NCI-H345 (cell line): ENCODE measurements at regions not wholly inside any gene's neighbourhood (a gene's known extent, or its start where the extent isn't known, plus 50 kb on each side); places are given as distances from the start of the nearest gene placed in this dataset.
A peak's percentile ranks its signal among the peaks of the same experiment; 100 is the strongest.

Experiments used
- DNase-seq: peaks from one replicate; lab custom pipeline; 2025; lab: John Stamatoyannopoulos, UW

- DNase-seq = no peak
These were observed 110.4 kb upstream of the PARD3B start for GRCh38 chr2:204434660-204435462.

- no peak for DNase-seq
These were observed 109.0 kb upstream of the PARD3B start for GRCh38 chr2:204436230-204436629.

- DNase-seq = no peak
These were observed 107.9 kb upstream of the PARD3B start for GRCh38 chr2:204437408-204437807.

GRCh38 chr2:204437815-204438756, 107.2 kb upstream of the PARD3B start:
- DNase-seq = no peak

DNA sequence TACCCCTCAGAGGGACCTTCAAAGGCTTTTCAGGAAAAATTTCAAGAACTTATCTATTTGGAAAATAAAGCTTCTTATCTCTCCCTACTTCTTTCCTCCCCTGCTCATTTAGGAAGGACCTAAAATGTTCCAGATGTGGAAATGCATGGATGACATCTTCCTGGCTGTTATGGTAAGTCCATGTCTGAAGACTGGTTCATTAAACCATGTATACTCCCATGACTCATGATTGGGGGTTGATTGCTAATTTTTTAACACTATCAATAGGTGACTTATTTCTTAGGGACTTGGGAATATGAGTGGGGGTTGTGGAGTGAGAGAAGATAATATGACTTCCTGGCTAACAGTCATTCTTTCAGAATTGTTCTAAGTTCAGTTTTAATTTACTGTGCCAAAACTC, 104.0 kb upstream of the PARD3B start:
- DNase-seq = no peak

- DNase-seq = no peak
These were observed 100.1 kb upstream of the PARD3B start for GRCh38 chr2:204445149-204445548.

- no peak for DNase-seq
These were observed 97.6 kb upstream of the PARD3B start for GRCh38 chr2:204447722-204448121.

- DNase-seq = no peak
These were observed 95.3 kb upstream of the PARD3B start for GRCh38 chr2:204449977-204450376.

- DNase-seq = no peak
These were observed 93.5 kb upstream of the PARD3B start for GRCh38 chr2:204451766-204452165.

DNA sequence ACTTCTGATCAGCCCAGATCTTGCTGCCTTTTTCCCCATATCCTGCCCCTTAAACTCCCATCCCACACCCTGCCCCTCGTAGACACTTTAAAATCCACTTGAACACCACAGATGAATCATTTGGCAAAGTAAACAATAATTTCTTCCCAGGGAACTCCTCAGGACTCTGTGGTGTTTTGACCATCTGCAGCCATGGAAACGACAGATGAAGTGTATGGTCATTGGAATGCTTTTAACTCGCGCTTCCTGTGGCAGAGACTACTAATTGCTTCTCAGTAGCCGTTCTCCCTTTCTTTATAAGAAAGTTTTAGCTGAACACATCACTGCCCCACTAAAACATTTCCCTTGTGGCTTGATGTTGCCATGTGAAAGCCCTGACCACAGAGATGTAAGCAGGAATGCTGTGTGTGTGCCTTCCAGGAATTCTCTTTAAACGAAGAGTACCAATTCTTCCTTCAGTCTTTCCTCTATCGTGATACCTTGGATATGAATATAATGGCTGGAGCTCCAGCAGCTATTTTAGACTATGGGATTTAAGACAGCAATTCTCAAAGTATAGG, 92.7 kb upstream of the PARD3B start:
- peak; percentile 23 for DNase-seq

DNA sequence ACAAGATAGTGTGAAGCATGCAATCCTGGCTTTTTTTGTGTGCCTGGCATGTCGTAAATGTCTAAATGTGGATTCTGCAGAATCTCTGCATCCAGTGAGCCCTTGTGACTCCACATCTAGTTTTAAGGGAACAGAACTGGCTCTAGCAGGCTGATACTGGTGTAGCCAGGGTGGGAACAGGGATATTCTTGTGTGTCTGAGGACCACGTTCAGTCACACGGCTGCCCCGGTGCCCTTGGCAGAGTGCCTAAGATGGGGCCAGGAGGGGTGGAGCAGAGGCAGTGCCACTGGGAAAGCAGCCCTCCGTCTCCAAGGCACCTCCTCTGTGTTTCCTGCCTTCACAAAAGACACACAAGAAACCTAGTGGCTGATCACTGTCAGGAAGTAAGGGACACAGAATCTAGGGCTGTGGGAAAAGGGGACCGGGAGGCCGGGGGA, 91.5 kb upstream of the PARD3B start:
- DNase-seq = peak; percentile 4

DNA sequence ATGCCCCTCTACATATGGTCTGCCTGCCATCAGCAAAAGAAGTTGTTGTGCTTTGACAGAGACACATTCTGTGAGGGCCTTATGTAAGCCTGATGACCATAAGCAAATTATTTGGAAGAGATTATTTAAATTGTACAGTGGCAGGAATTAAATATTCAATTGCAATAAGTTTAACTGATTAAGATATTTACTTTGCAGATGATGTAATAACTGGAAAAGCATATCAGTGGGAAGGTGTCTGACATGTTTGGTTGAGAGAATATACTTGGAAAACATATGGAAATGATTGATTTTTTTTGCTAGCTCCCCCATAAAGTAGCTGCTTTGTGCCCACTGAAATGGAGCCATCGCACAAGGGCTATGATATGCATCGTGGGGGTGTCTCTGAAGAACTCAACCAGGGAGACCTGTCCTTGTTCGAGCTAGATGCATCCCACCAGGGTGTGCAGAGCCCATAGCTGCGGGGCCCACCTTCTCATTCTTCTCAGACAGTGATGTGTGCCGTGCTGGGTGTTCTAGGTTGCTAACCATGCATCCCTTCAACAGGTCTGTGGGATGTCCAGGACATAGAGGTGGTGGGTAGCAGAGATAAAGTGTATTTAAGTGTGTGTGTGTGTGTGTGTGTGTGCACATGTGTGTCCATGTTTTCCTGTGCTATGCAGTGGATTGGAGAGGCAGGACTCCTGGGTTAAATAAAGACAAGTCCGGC, 90.4 kb upstream of the PARD3B start:
- DNase-seq = no peak

DNA sequence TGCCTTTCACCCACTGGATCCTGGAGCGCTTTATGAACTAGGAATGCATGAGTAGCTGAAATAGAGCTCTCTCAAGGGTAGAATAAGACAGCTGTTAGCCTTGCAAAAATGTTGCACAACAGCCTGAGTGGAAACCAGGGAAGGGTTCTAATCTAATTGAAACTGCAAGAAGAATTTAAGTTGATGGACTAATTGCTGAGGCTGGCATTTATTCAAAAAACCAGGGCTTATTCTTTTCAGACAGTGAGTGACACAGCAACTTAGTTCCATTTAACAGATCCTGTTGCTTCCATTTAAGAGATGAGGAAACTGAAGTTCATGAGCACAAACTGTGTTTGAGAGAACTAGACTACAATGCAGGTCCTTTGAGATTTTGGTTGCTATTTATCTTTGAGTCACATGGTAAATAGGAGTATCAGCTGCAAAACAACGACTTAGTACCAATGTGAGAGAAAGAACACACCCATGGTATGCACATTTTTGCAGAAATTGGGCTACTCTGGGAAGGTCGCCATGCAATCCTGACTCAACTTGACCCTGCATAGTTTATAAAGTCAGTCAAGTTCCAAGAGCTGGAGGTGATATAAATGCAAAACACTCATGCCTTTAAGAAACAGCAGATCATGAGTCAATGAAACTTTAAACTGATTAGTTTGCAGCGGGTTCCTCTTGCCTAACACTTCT, 76.4 kb upstream of the PARD3B start:
- DNase-seq = no peak

GRCh38 chr2:204470178-204470620, 75.1 kb upstream of the PARD3B start:
- no peak for DNase-seq

DNA sequence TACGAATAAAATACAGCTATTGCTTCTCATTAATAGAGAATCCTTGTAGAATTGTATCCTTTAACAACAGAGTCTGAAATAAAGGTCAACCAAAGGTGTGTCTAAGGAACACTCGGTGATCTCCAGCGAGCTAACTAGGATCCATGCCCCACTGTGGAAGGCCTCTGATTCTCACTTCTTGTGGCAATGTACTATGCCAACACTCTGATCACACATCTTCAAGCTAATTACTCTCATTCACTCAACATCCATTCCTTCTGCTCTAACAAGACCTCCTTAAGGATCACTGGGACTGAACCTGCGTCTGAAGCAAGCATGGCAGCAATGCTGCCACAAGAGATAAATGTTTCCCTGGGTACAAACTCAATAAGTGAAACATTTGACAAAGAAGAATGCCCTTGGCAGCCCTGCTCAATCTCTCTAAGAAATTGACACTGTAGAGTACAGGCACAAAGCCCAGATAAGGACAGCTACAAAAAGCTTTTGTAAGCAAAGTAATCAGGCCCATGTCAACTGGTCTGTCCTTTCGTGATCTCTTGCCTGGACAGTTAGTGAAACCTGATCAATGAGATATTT, 74.6 kb upstream of the PARD3B start:
- DNase-seq = no peak

DNA sequence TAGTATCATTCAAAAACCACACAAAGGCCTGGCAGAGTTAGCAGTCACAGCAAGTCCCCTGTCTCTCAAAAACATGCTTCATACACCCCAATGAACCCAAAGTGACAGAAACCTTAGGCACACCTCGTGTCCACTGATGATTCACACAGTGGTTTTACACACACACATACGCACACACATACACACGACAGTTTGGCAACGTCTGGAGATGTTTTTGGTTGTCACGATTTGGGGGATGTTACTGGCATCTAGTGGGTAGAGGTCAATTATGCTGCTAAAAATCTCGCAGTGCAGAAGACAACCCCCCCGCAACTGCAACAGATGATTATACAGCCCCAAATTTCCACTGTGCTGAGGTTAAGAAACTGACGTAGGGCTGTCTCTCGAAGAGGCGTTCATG, 72.9 kb upstream of the PARD3B start:
- DNase-seq = no peak

DNA sequence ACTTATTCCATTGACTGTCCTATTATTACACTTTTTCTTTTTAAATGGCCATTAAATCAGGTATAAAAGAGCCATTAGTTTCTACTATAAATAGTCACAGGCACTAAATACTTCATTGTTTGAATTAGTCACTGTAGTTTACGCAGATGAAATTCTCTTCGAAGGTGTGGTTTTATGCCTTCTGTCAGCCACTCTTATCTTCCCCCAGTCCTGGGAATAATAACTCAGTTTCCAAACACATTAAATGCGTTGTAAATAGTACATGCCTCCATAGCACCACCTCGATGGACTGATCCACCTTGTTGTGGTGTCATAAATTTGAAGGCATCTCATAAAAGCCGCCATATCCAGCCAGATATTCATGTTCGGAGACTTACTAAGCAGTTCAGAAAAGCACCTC, 72.1 kb upstream of the PARD3B start:
- no peak for DNase-seq

DNA sequence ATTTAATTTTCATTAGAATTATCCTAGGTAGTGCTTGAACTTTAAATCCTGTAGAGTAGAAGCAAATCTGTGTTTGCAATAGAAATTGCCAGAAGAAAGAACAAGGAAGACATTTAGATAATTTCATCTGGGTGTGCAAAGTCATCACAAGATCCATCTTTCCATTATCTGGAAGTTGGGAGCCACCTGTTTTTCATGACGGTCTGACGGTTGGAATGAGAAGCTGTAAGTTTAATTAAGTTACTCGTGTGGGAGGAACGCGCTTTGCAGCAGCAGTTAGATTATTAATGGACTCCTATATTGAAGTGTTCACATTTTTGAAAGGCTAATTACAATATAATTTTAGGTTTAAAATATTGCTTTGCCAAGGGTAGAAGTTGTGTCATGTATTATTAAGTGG, 69.9 kb upstream of the PARD3B start:
- DNase-seq = no peak

DNA sequence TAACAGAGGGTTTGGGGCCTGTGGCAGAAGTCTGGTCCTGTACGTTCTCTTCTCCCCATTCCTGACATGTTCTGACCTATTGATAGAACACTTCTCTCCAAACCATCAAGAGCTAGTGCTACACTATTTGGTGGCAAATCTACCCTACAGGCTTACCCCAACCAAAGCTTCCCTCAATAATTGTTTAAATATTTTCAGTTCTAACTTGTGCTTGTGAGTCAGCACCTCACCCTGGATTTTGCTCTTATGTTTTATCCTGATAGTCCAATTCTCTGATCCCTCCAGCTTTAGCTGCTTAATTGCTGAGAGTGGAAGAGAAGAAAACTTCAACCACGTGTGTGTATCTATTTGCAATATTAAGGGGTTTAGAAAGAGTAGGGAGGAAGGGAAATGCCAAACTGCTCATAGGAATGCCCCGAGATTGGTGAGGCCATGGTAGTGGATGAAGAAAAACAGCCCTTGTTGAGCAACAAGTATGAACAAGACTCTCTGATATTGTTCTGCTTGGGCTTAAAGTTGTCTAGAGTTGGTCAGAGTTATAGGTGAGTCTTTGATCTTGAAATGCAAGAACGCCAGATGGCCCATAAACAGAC, 67.8 kb upstream of the PARD3B start:
- no peak for DNase-seq

DNA sequence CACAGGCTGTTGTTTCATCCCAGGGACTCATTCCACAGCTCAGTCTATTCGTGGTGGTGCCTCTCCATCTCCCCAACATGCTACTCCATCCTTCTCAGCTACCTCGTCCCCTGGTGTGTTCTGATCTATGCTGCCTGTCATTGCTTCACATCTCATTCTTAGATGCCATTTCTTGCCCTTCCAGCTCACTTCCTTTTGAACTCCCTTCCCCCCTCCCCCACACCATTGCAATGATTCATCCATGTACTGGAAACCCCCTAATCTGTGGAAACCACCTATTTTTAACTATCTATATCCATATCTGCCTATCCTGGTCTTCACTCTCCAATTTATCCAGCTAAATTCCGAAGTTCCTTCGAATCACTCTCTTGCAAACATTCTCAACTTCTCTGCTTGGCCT, 65.7 kb upstream of the PARD3B start:
- DNase-seq = no peak

GRCh38 chr2:204480676-204481075, 64.6 kb upstream of the PARD3B start:
- DNase-seq = no peak
